ENCODE measurements at regions not wholly inside any gene's neighbourhood (a gene's known extent, or its start where the extent isn't known, plus 50 kb on each side); places are given as distances from the start of the nearest gene placed in this dataset.
A peak's percentile ranks its signal among the peaks of the same experiment; 100 is the strongest.
"Not testable (repeated sequence)": the region's sequence is repeated elsewhere in the genome, so short reads cannot be mapped to it uniquely, and the experiment has no call there.

- H3K9me3 Mint-ChIP-seq: peaks cover 0 to 7% of the 10 kb centered on the region in 2 experiments; a peak in 2 of 5 replicates
- Histone ChIP-seq H2BK20ac (ENCODE audit: low read depth, low read length, poor library complexity, severe bottlenecking) (no peak overlapping the region), H3K4me1 (ENCODE audit: insufficient read depth, low read length) (no peaks in the 10 kb centered on the region), H3K9ac (ENCODE audit: extremely low read depth, insufficient read length, low read length) (no peak overlapping the region), H2BK12ac (ENCODE audit: insufficient read length, low read depth, low read length) (no peak overlapping the region), H3K18ac (ENCODE audit: insufficient read length, low read depth, low read length) (no peak overlapping the region), H2AK5ac (ENCODE audit: insufficient read length, low read length) (no peak overlapping the region), H3K14ac (ENCODE audit: insufficient read depth, low read length) (no peak overlapping the region), H2BK5ac (ENCODE audit: insufficient read length, low read length) (no peak overlapping the region), H3K56ac (ENCODE audit: insufficient read length, low read depth, low read length) (no peak overlapping the region), H3K27ac (ENCODE audit: insufficient read length, low read depth, low read length) (no peak overlapping the region), H3K79me1 (ENCODE audit: insufficient read depth, low read depth, low read length, poor library complexity, severe bottlenecking) (no peaks in the 10 kb centered on the region), H3K27me3 (ENCODE audit: insufficient read depth, low read length) (no peaks in the 10 kb centered on the region), H3K4me2 (ENCODE audit: insufficient read depth, insufficient read length, low read length) (no peak overlapping the region), H3K23ac (ENCODE audit: insufficient read length, low read depth, low read length) (no peak overlapping the region), H3T11ph (ENCODE audit: low read length) (no peak overlapping the region), H3K79me2 (ENCODE audit: insufficient read depth, low read length) (no peaks in the 10 kb centered on the region), H4K5ac (ENCODE audit: insufficient read length, low read depth, low read length) (no peak overlapping the region), H2BK120ac (ENCODE audit: low read depth, low read length, poor library complexity, severe bottlenecking) (no peak overlapping the region), H4K20me1 (ENCODE audit: control insufficient read depth, insufficient read depth, insufficient read length) (no peaks in the 10 kb centered on the region), H3K23me2 (ENCODE audit: insufficient read length, low read depth, low read length, poor library complexity, severe bottlenecking) (no peaks in the 10 kb centered on the region), H3K4ac (ENCODE audit: low read depth, low read length) (no peak overlapping the region), H4K91ac (ENCODE audit: insufficient read length, low read depth, low read length) (no peak overlapping the region), H4K8ac (replicated peaks; ENCODE audit: insufficient read length, low read depth, low read length) (no peak overlapping the region), H2AFZ (ENCODE audit: low read length) (no peak overlapping the region), H2BK15ac (ENCODE audit: low read depth, low read length) (no peak overlapping the region), H3K9me3 (ENCODE audit: control insufficient read depth, low read depth, low read length) (no peaks in the 10 kb centered on the region)
- peak; percentile 55 for DNase-seq
- no peak overlapping the region for H3K27ac Mint-ChIP-seq
- TF ChIP-seq CTCF (conservative IDR thresholded peaks at IDR 0.05): peak; percentile 40; the same call in 2 of the 3 replicates
- no peaks in the 10 kb centered on the region for H3K27me3 Mint-ChIP-seq (ENCODE audit: low read depth)
- H3K4me1 Mint-ChIP-seq: peaks cover 0 to 3% of the 10 kb centered on the region in 2 experiments; a peak in 1 of 4 replicates
- H3K4me3 Mint-ChIP-seq: no peak overlapping the region
- WGBS (ENCODE audit: extremely low coverage, insufficient read length, low lambda C conversion rate): no CpG with 5 or more reads among the region's 14 CpGs
- H3K36me3 Mint-ChIP-seq (ENCODE audit: insufficient read depth in 1 of 3, low read depth in 3 of 3): no peaks in the 10 kb centered on the region; a peak in 3 of 7 replicates
Observed at GRCh38 chrX:139382529-139382928, 148.0 kb upstream of the F9 start.

GRCh38 chrX:139376547-139376946 is 154.0 kb upstream of the F9 start:
- not testable (repeated sequence) for H4K5ac ChIP-seq (ENCODE audit: insufficient read length, low read depth, low read length); DNase-seq; H3K23me2 ChIP-seq (ENCODE audit: insufficient read length, low read depth, low read length, poor library complexity, severe bottlenecking); H3K27ac ChIP-seq (ENCODE audit: insufficient read length, low read depth, low read length); H3K79me2 ChIP-seq (ENCODE audit: insufficient read depth, low read length); H3K18ac ChIP-seq (ENCODE audit: insufficient read length, low read depth, low read length); H4K20me1 ChIP-seq (ENCODE audit: control insufficient read depth, insufficient read depth, insufficient read length); H3K9ac ChIP-seq (ENCODE audit: extremely low read depth, insufficient read length, low read length); H2BK120ac ChIP-seq (ENCODE audit: low read depth, low read length, poor library complexity, severe bottlenecking); H2BK5ac ChIP-seq (ENCODE audit: insufficient read length, low read length); H3K4ac ChIP-seq (ENCODE audit: low read depth, low read length); H4K8ac ChIP-seq (replicated peaks; ENCODE audit: insufficient read length, low read depth, low read length); H3K79me1 ChIP-seq (ENCODE audit: insufficient read depth, low read depth, low read length, poor library complexity, severe bottlenecking); H3K14ac ChIP-seq (ENCODE audit: insufficient read depth, low read length); H4K91ac ChIP-seq (ENCODE audit: insufficient read length, low read depth, low read length); H2BK15ac ChIP-seq (ENCODE audit: low read depth, low read length); H2AFZ ChIP-seq (ENCODE audit: low read length); H3K4me1 ChIP-seq (ENCODE audit: insufficient read depth, low read length); H3K27ac Mint-ChIP-seq; H2AK5ac ChIP-seq (ENCODE audit: insufficient read length, low read length); H2BK12ac ChIP-seq (ENCODE audit: insufficient read length, low read depth, low read length); H3T11ph ChIP-seq (ENCODE audit: low read length); H3K4me2 ChIP-seq (ENCODE audit: insufficient read depth, insufficient read length, low read length); H3K36me3 Mint-ChIP-seq (ENCODE audit: insufficient read depth in 1 of 3, low read depth in 3 of 3); H3K27me3 Mint-ChIP-seq (ENCODE audit: low read depth); H3K9me3 ChIP-seq (ENCODE audit: control insufficient read depth, low read depth, low read length); H3K27me3 ChIP-seq (ENCODE audit: insufficient read depth, low read length); H3K23ac ChIP-seq (ENCODE audit: insufficient read length, low read depth, low read length); H2BK20ac ChIP-seq (ENCODE audit: low read depth, low read length, poor library complexity, severe bottlenecking); H3K56ac ChIP-seq (ENCODE audit: insufficient read length, low read depth, low read length); H3K4me1 Mint-ChIP-seq; H3K4me3 Mint-ChIP-seq
- peaks cover 2 to 20% of the 10 kb centered on the region in 2 experiments; a peak in 4 of 5 replicates for H3K9me3 Mint-ChIP-seq
- WGBS (ENCODE audit: extremely low coverage, insufficient read length, low lambda C conversion rate): no CpG with 5 or more reads among the region's 3 CpGs
